Endothelial cell (in vitro differentiated cells): ENCODE measurements at regions not wholly inside any gene's neighbourhood (a gene's known extent, or its start where the extent isn't known, plus 50 kb on each side); places are given as distances from the start of the nearest gene placed in this dataset.
"Not testable (repeated sequence)": the region's sequence is repeated elsewhere in the genome, so short reads cannot be mapped to it uniquely, and the experiment has no call there.

Source experiments
- DNase-seq: peaks from one replicate; pipeline ENCODE4 v3.0.0; 2021; ENCODE audit warnings: low spot score
- H3K27ac Mint-ChIP-seq: one replicate; pipeline ENCODE4 v1.8.0; 2021; ENCODE audit warnings: mixed read lengths, inconsistent platforms; ENCODE audit not compliant: unreplicated experiment
- H3K27me3 Mint-ChIP-seq: one replicate; pipeline ENCODE4 v1.8.0; 2021; ENCODE audit warnings: mild to moderate bottlenecking, moderate library complexity, mixed read lengths, inconsistent platforms; ENCODE audit not compliant: unreplicated experiment
- H3K36me3 Mint-ChIP-seq: one replicate; pipeline ENCODE4 v1.8.0; 2021; ENCODE audit warnings: mild to moderate bottlenecking, low read depth, mixed read lengths, inconsistent platforms; ENCODE audit not compliant: unreplicated experiment
- H3K4me1 Mint-ChIP-seq: one replicate; pipeline ENCODE4 v1.8.0; 2021; ENCODE audit warnings: mild to moderate bottlenecking, mixed read lengths, inconsistent platforms; ENCODE audit not compliant: unreplicated experiment
- H3K4me3 Mint-ChIP-seq: one replicate; pipeline ENCODE4 v1.8.0; 2021; ENCODE audit warnings: mild to moderate bottlenecking, mixed read lengths, inconsistent platforms; ENCODE audit not compliant: unreplicated experiment
- H3K9me3 Mint-ChIP-seq: one replicate; pipeline ENCODE4 v1.8.0; 2021; ENCODE audit warnings: mixed read lengths, inconsistent platforms; ENCODE audit not compliant: unreplicated experiment
- CTCF ChIP-seq: fragments of 200-600 bp; sonication (generic); IDR thresholded peaks from one replicate; pipeline ENCODE4 v1.5.0; 2021; ENCODE audit warnings: antibody characterized with exemption; ENCODE audit not compliant: unreplicated experiment

- Mint-ChIP-seq H3K27ac (no peak overlapping the region), H3K4me1 (no peaks in the 10 kb centered on the region)
- TF ChIP-seq CTCF = no peak
Measured at GRCh38 chr12:90473831-90474230, 481.1 kb downstream of the CCER1 start.

GRCh38 chr12:90460681-90461080 is 494.3 kb downstream of the CCER1 start:
- H3K27me3 Mint-ChIP-seq = no peaks in the 10 kb centered on the region
- H3K4me3 Mint-ChIP-seq = no peak overlapping the region
- no peak for TF ChIP-seq CTCF
- H3K4me1 Mint-ChIP-seq = no peaks in the 10 kb centered on the region
- no peaks in the 10 kb centered on the region for H3K36me3 Mint-ChIP-seq
- no peak for DNase-seq
- H3K27ac Mint-ChIP-seq = no peak overlapping the region
- no peaks in the 10 kb centered on the region for H3K9me3 Mint-ChIP-seq

More at GRCh38 chr12:90473831-90474230, 481.1 kb downstream of the CCER1 start:
- no peaks in the 10 kb centered on the region for H3K9me3 Mint-ChIP-seq
- no peak for DNase-seq
- no peaks in the 10 kb centered on the region for H3K36me3 Mint-ChIP-seq
- no peak overlapping the region for H3K4me3 Mint-ChIP-seq
- H3K27me3 Mint-ChIP-seq = no peaks in the 10 kb centered on the region

GRCh38 chr12:90456248-90456647 is 498.7 kb downstream of the CCER1 start:
- Mint-ChIP-seq H3K27ac (no peak overlapping the region), H3K4me1 (no peaks in the 10 kb centered on the region), H3K4me3 (no peak overlapping the region), H3K27me3 (no peaks in the 10 kb centered on the region), H3K9me3 (no peaks in the 10 kb centered on the region), H3K36me3 (no peaks in the 10 kb centered on the region)
- DNase-seq = no peak
- no peak for TF ChIP-seq CTCF

- no peak for TF ChIP-seq CTCF
- Mint-ChIP-seq H3K4me3 (no peak overlapping the region), H3K27ac (no peak overlapping the region), H3K36me3 (no peaks in the 10 kb centered on the region), H3K4me1 (no peaks in the 10 kb centered on the region), H3K27me3 (no peaks in the 10 kb centered on the region), H3K9me3 (no peaks in the 10 kb centered on the region)
- no peak for DNase-seq
Measured at GRCh38 chr12:90455756-90456155, 499.2 kb downstream of the CCER1 start.

GRCh38 chr12:90449611-90450010 is 505.4 kb downstream of the CCER1 start:
- Mint-ChIP-seq H3K4me1 (no peaks in the 10 kb centered on the region), H3K4me3 (no peak overlapping the region), H3K36me3 (no peaks in the 10 kb centered on the region), H3K27ac (no peak overlapping the region), H3K9me3 (no peaks in the 10 kb centered on the region), H3K27me3 (no peaks in the 10 kb centered on the region)
- no peak for TF ChIP-seq CTCF
- DNase-seq = no peak

GRCh38 chr12:90443466-90443865 is 511.5 kb downstream of the CCER1 start:
- not testable (repeated sequence) for H3K27me3 Mint-ChIP-seq, DNase-seq, H3K4me1 Mint-ChIP-seq, H3K9me3 Mint-ChIP-seq, H3K36me3 Mint-ChIP-seq, H3K4me3 Mint-ChIP-seq, H3K27ac Mint-ChIP-seq
